HCT116 (cell line): ENCODE measurements at regions not wholly inside any gene's neighbourhood (a gene's known extent, or its start where the extent isn't known, plus 50 kb on each side); places are given as distances from the start of the nearest gene placed in this dataset.

Experiments
- CEBPB ChIP-seq: IDR thresholded peaks from 2 replicates; pipeline ENCODE4 v1.6.1; 2012; ENCODE audit warnings: low read depth
- CTCF ChIP-seq, 3 experiments: fragments of 200-600 bp in 1 of 3; sonication (generic) in 1 of 3; IDR thresholded peaks in 2 of 3; conservative IDR thresholded peaks in 1 of 3; 2 replicates each; pipeline ENCODE4 v1.5.1; 2012 to 2017; ENCODE audit warnings: low read depth in 2 of 3, low read length in 2 of 3, antibody characterized with exemption in 1 of 3, borderline replicate concordance in 1 of 3, control low read depth in 1 of 3, mild to moderate bottlenecking in 1 of 3, mixed read lengths in 1 of 3, mixed run types in 1 of 3, moderate library complexity in 1 of 3; ENCODE audit not compliant: insufficient read depth in 1 of 3
- ELF1 ChIP-seq: IDR thresholded peaks from 2 replicates; pipeline ENCODE4 v1.6.1; 2012; ENCODE audit warnings: low read depth, borderline replicate concordance
- EZH2 ChIP-seq: fragments of 200-600 bp; sonication (generic); IDR thresholded peaks from 2 replicates; pipeline ENCODE4 v1.6.1; 2017; ENCODE audit warnings: antibody characterized with exemption, mixed run types
- POLR2A ChIP-seq: IDR thresholded peaks from 2 replicates; pipeline ENCODE4 v1.7.0; 2011; ENCODE audit warnings: borderline replicate concordance; ENCODE audit not compliant: insufficient read depth, insufficient read length; ENCODE audit errors: extremely low read depth
- REST ChIP-seq: IDR thresholded peaks from 2 replicates; pipeline ENCODE4 v1.6.1; 2012; ENCODE audit warnings: low read depth
- ZBTB33 ChIP-seq: IDR thresholded peaks from 2 replicates; pipeline ENCODE4 v1.6.1; 2011; ENCODE audit warnings: mild to moderate bottlenecking, low read length, moderate library complexity; ENCODE audit not compliant: insufficient replicate concordance; ENCODE audit errors: extremely low read depth
- ZFX ChIP-seq: fragments of 450-650 bp; IDR thresholded peaks from 2 replicates; pipeline ENCODE4 v1.6.1; 2017
- ZNF274 ChIP-seq: fragments of 200-500 bp; sonication (Bioruptor generic); IDR thresholded peaks from 2 replicates; pipeline ENCODE4 v1.6.1; 2014; ENCODE audit warnings: mild to moderate bottlenecking, low read depth, low read length, inconsistent platforms
- TF ChIP-seq, protein P1 (sequence below): IDR thresholded peaks from 2 replicates; pipeline ENCODE4 v1.6.1; 2012

DNA sequence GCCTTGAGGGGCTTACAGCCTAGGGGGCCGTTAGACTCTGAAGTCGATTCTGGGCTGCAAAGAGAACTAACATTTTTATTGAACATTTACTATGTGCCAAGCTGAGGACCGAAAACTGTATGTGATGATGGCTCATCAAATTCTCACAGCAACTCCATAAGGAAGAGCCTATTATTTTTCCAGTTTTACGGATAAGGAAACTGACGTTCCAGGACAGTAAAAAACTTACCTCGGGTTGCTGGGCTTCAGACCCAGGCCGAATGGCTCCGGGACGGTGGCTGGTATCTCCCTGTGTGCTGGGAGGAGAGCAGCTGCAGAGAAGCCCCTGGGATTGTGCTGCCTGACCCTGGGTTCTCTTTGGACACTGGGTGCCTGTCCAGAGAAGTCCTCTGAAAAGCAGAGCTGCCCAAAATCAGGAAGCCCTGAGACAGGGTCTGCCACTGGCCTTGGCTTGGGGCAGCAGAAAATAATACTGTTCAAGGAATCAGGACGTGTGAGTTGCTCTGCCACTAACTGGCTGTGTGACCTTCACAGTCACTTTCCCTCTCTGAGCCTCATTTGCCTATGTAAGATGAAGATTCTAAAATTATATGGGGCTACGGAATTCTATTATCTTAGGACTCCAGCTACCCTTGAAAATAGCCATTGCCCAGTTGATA lies 116.3 kb upstream of the CPEB4 start:
- no peak for TF ChIP-seq CTCF (IDR thresholded peaks at IDR 0.05 in 2 of 3, conservative IDR thresholded peaks at IDR 0.05 in 1 of 3; ENCODE audit: borderline replicate concordance in 1 of 3, insufficient read depth in 1 of 3, low read depth in 2 of 3, low read length in 2 of 3)
- no peak for TF ChIP-seq ELF1
- no peak for TF ChIP-seq ZNF274
- no peak for TF ChIP-seq EZH2
- TF ChIP-seq ZFX: no peak
- no peak for TF ChIP-seq REST
- no peak for TF ChIP-seq POLR2A
- TF ChIP-seq, protein P1, sequence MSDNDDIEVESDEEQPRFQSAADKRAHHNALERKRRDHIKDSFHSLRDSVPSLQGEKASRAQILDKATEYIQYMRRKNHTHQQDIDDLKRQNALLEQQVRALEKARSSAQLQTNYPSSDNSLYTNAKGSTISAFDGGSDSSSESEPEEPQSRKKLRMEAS: no peak
- TF ChIP-seq ZBTB33: no peak
- no peak for TF ChIP-seq CEBPB
